ENCODE measurements at regions not wholly inside any gene's neighbourhood (a gene's known extent, or its start where the extent isn't known, plus 50 kb on each side); places are given as distances from the start of the nearest gene placed in this dataset.

GRCh38 chr17:65477600-65477999 is 83.8 kb downstream of the AXIN2 start:
- intact Hi-C loops (cut with micrococcal nuclease): no loop called here

GRCh38 chr17:65474660-65475059 is 86.8 kb downstream of the AXIN2 start:
- intact Hi-C loops (cut with micrococcal nuclease): no loop called here

GRCh38 chr17:65473985-65474384 is 87.5 kb downstream of the AXIN2 start:
- intact Hi-C loops (cut with micrococcal nuclease): no loop called here

- intact Hi-C loops (cut with micrococcal nuclease): no loop called here
Measured at GRCh38 chr17:65473363-65473762, 88.1 kb downstream of the AXIN2 start.

GRCh38 chr17:65472666-65473309 is 88.7 kb downstream of the AXIN2 start:
- intact Hi-C loops (cut with micrococcal nuclease): no loop called here

GRCh38 chr17:65470783-65471182 is 90.7 kb downstream of the AXIN2 start:
- intact Hi-C loops (cut with micrococcal nuclease): no loop called here

- intact Hi-C loops (cut with micrococcal nuclease): no loop called here
Measured at GRCh38 chr17:65468321-65468720, 93.1 kb downstream of the AXIN2 start.

GRCh38 chr17:65467156-65467555 is 94.3 kb downstream of the AXIN2 start:
- intact Hi-C loops (cut with micrococcal nuclease): no loop called here

- intact Hi-C loops (cut with micrococcal nuclease): no loop called here
Measured at GRCh38 chr17:65466547-65466946, 94.9 kb downstream of the AXIN2 start.

- intact Hi-C loops (cut with micrococcal nuclease): no loop called here
Measured at GRCh38 chr17:65463242-65463641, 98.2 kb downstream of the AXIN2 start.

GRCh38 chr17:65459677-65460347 is 101.6 kb downstream of the AXIN2 start:
- intact Hi-C loops (cut with micrococcal nuclease): no loop called here

GRCh38 chr17:65457635-65458257 is 103.7 kb downstream of the AXIN2 start:
- intact Hi-C loops (cut with micrococcal nuclease): loop anchor here (2.0 kb wide), 1 partner anchor 99 kb away; no protein-coding TSS in a partner anchor

- intact Hi-C loops (cut with micrococcal nuclease): loop anchor here (2.0 kb wide), 1 partner anchor 100 kb away; no protein-coding TSS in a partner anchor
Measured at GRCh38 chr17:65457183-65457582, 104.3 kb downstream of the AXIN2 start.

GRCh38 chr17:65456368-65457151 is 104.9 kb downstream of the AXIN2 start:
- intact Hi-C loops (cut with micrococcal nuclease): loop anchor here (2.0 kb wide), 1 partner anchor 100 kb away; no protein-coding TSS in a partner anchor

GRCh38 chr17:65455972-65456343 is 105.5 kb downstream of the AXIN2 start:
- intact Hi-C loops (cut with micrococcal nuclease): loop anchor here (2.0 kb wide), 1 partner anchor 101 kb away; no protein-coding TSS in a partner anchor

GRCh38 chr17:65455154-65455971 is 106.1 kb downstream of the AXIN2 start:
- intact Hi-C loops (cut with micrococcal nuclease): no loop called here

GRCh38 chr17:65453204-65453931 is 108.1 kb downstream of the AXIN2 start:
- intact Hi-C loops (cut with micrococcal nuclease): no loop called here

GRCh38 chr17:65449495-65449894 is 112.0 kb downstream of the AXIN2 start:
- intact Hi-C loops (cut with micrococcal nuclease): no loop called here

GRCh38 chr17:65447823-65448222 is 113.6 kb downstream of the AXIN2 start:
- intact Hi-C loops (cut with micrococcal nuclease): no loop called here

Data from T-helper 2 cell treated with Interferon-gamma antibody and Interleukin-4, amounts not matched to agents 100 ng/mL and 5 ng/mL, for 36 hours (primary cell).